DND-41 (cell line): ENCODE measurements at regions not wholly inside any gene's neighbourhood (a gene's known extent, or its start where the extent isn't known, plus 50 kb on each side); places are given as distances from the start of the nearest gene placed in this dataset.

Source experiments
- ATAC-seq: fragments of 200-7000 bp; cut with Tn5 transposase; 3 replicates; pipeline ENCODE4 v1.9.1; 2021; ENCODE audit warnings: low read depth; ENCODE audit not compliant: insufficient read depth
- DNase-seq: peaks from one replicate; pipeline ENCODE4 v3.0.0-alpha.2; 2020
- H2AFZ ChIP-seq: 2 replicates; pipeline ENCODE4 v1.6.0; 2012; ENCODE audit warnings: low read depth, low read length
- H3K27ac ChIP-seq: 2 replicates; pipeline ENCODE4 v1.5.1; 2012; ENCODE audit warnings: low read length, inconsistent platforms
- H3K27me3 ChIP-seq: fragments of 200-600 bp; sonication (generic); 2 replicates; pipeline ENCODE4 v1.6.0; 2012; ENCODE audit warnings: low read length, mild to moderate bottlenecking, inconsistent platforms; ENCODE audit not compliant: insufficient read depth, poor library complexity
- H3K36me3 ChIP-seq: 2 replicates; pipeline ENCODE4 v1.5.1; 2012; ENCODE audit warnings: low read length, inconsistent platforms; ENCODE audit not compliant: insufficient read depth
- H3K4me1 ChIP-seq: 2 replicates; pipeline ENCODE4 v1.5.1; 2012; ENCODE audit warnings: mild to moderate bottlenecking, low read length; ENCODE audit not compliant: insufficient read depth
- H3K4me2 ChIP-seq: 2 replicates; pipeline ENCODE4 v1.6.0; 2012; ENCODE audit warnings: mild to moderate bottlenecking, moderate library complexity, low read length, inconsistent platforms; ENCODE audit not compliant: insufficient read depth
- H3K4me3 ChIP-seq, 2 experiments: fragments of 200-600 bp in 1 of 2; shearing (Covaris generic) in 1 of 2; 2 replicates each; pipeline ENCODE4 v1.5.1; 2012 to 2016; ENCODE audit warnings: inconsistent platforms in 2 of 2, low read length in 2 of 2, mild to moderate bottlenecking in 2 of 2, low read depth in 1 of 2, moderate library complexity in 1 of 2
- H3K79me2 ChIP-seq: 2 replicates; pipeline ENCODE4 v1.6.0; 2012; ENCODE audit warnings: low read length, inconsistent platforms; ENCODE audit not compliant: insufficient read depth
- H3K9ac ChIP-seq: 2 replicates; pipeline ENCODE4 v1.6.0; 2012; ENCODE audit warnings: low read depth, mild to moderate bottlenecking, inconsistent platforms, low read length, moderate library complexity
- H3K9me3 ChIP-seq: 2 replicates; pipeline ENCODE4 v1.5.1; 2012; ENCODE audit warnings: low read length, moderate library complexity, mild to moderate bottlenecking, inconsistent platforms; ENCODE audit not compliant: insufficient read depth, severe bottlenecking
- H4K20me1 ChIP-seq: 2 replicates; pipeline ENCODE4 v1.6.0; 2012; ENCODE audit warnings: low read length; ENCODE audit not compliant: insufficient read depth
- EZH2 ChIP-seq: IDR thresholded peaks from 3 replicates; pipeline ENCODE4 v1.6.1; 2012; ENCODE audit warnings: borderline replicate concordance, low read depth, mild to moderate bottlenecking, moderate library complexity, low read length, inconsistent platforms; ENCODE audit not compliant: severe bottlenecking
- TF ChIP-seq, protein P1 (sequence below): IDR thresholded peaks from 2 replicates; pipeline ENCODE4 v1.5.1; 2012; ENCODE audit warnings: borderline replicate concordance, low read length, moderate library complexity, mild to moderate bottlenecking; ENCODE audit not compliant: poor library complexity, severe bottlenecking; ENCODE audit errors: extremely low read depth

- H2AFZ ChIP-seq, result no peak overlapping the region
- no peak overlapping the region for H3K4me2 ChIP-seq
- no peaks in the 10 kb centered on the region for H4K20me1 ChIP-seq
- no peaks in the 10 kb centered on the region for H3K36me3 ChIP-seq
- H3K9me3 ChIP-seq, result no peaks in the 10 kb centered on the region
- H3K4me1 ChIP-seq, result no peaks in the 10 kb centered on the region
- no peak overlapping the region for H3K9ac ChIP-seq
- no peaks in the 10 kb centered on the region for H3K79me2 ChIP-seq
- DNase-seq (no peak), ATAC-seq (no peak)
- H3K27me3 ChIP-seq, result no peaks in the 10 kb centered on the region
- H3K27ac ChIP-seq, result no peak overlapping the region
- no peak overlapping the region for H3K4me3 ChIP-seq
- TF ChIP-seq, protein P1, sequence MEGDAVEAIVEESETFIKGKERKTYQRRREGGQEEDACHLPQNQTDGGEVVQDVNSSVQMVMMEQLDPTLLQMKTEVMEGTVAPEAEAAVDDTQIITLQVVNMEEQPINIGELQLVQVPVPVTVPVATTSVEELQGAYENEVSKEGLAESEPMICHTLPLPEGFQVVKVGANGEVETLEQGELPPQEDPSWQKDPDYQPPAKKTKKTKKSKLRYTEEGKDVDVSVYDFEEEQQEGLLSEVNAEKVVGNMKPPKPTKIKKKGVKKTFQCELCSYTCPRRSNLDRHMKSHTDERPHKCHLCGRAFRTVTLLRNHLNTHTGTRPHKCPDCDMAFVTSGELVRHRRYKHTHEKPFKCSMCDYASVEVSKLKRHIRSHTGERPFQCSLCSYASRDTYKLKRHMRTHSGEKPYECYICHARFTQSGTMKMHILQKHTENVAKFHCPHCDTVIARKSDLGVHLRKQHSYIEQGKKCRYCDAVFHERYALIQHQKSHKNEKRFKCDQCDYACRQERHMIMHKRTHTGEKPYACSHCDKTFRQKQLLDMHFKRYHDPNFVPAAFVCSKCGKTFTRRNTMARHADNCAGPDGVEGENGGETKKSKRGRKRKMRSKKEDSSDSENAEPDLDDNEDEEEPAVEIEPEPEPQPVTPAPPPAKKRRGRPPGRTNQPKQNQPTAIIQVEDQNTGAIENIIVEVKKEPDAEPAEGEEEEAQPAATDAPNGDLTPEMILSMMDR, result no peak
- no peak for TF ChIP-seq EZH2
These were observed 61.7 kb upstream of the STX18 start for GRCh38 chr4:4603592-4603991.

DNA sequence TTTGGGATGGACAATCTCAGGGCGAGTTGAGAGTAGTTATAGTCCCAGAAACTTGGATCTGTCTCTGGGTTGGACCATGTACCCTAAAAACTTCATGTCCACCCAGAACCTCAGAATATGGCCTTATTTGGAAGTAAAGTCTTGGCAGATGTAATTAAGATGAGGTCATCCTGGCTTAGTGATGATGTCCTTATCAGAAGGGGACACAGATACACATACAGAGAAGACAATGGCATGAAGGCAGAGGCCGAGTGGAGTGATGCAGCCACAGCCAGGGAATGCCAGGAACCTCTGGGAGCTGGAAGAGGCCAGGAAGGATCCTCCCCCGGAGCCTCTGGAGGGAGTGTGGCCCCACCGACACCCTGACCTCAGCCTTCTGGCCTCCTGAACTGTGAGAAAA, 61.2 kb upstream of the STX18 start:
- Histone ChIP-seq H3K4me1 (no peaks in the 10 kb centered on the region), H2AFZ (no peak overlapping the region), H3K36me3 (no peaks in the 10 kb centered on the region), H3K9me3 (no peaks in the 10 kb centered on the region), H3K79me2 (no peaks in the 10 kb centered on the region), H3K4me2 (no peak overlapping the region), H4K20me1 (no peaks in the 10 kb centered on the region), H3K9ac (no peak overlapping the region), H3K27me3 (no peaks in the 10 kb centered on the region), H3K4me3 (no peak overlapping the region), H3K27ac (no peak overlapping the region)
- no peak for ATAC-seq
- TF ChIP-seq, protein P1, result no peak
- no peak for TF ChIP-seq EZH2
- no peak for DNase-seq

- no peak for TF ChIP-seq EZH2
- TF ChIP-seq, protein P1, result no peak
- Histone ChIP-seq H3K4me2 (no peak overlapping the region), H4K20me1 (no peaks in the 10 kb centered on the region), H3K4me3 (no peak overlapping the region), H3K36me3 (no peaks in the 10 kb centered on the region), H3K27ac (no peak overlapping the region), H3K79me2 (no peaks in the 10 kb centered on the region), H3K27me3 (no peaks in the 10 kb centered on the region), H2AFZ (no peak overlapping the region), H3K4me1 (no peaks in the 10 kb centered on the region), H3K9me3 (no peaks in the 10 kb centered on the region), H3K9ac (no peak overlapping the region)
- ATAC-seq, result no peak
- DNase-seq, result no peak
These were observed 60.6 kb upstream of the STX18 start for GRCh38 chr4:4602468-4602867.

GRCh38 chr4:4601803-4602369, 60.0 kb upstream of the STX18 start:
- no peaks in the 10 kb centered on the region for H4K20me1 ChIP-seq
- H3K27me3 ChIP-seq, result no peaks in the 10 kb centered on the region
- DNase-seq (no peak), ATAC-seq (no peak)
- no peaks in the 10 kb centered on the region for H3K36me3 ChIP-seq
- no peaks in the 10 kb centered on the region for H3K79me2 ChIP-seq
- no peaks in the 10 kb centered on the region for H3K4me1 ChIP-seq
- TF ChIP-seq, protein P1, result no peak
- no peak for TF ChIP-seq EZH2
- H2AFZ ChIP-seq, result no peak overlapping the region
- no peak overlapping the region for H3K4me2 ChIP-seq
- no peak overlapping the region for H3K9ac ChIP-seq
- no peak overlapping the region for H3K4me3 ChIP-seq
- no peaks in the 10 kb centered on the region for H3K9me3 ChIP-seq
- no peak overlapping the region for H3K27ac ChIP-seq
